ENCODE measurements at regions not wholly inside any gene's neighbourhood (a gene's known extent, or its start where the extent isn't known, plus 50 kb on each side); places are given as distances from the start of the nearest gene placed in this dataset.
"Not testable (repeated sequence)": the region's sequence is repeated elsewhere in the genome, so short reads cannot be mapped to it uniquely, and the experiment has no call there.

DNA sequence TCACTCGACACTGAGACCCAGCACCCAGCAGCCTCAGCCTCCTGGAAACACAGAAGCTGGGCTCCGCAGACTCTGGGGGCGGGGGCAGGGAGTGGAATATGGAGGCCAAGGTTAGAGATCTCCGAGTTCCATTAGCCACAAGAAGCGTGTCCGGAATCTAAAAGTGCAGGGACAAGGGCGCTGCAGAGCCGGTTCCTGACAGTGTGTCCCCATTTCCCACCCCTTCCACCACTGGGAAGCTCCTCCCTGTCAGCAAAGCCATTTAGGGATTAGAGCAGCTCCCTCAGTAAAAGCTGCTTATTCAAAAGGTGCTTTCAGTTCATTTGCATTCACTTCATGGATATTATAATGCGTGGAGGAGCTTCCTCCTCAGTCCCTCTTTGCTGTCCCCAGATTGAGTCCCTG, 74.1 kb upstream of the HSPA9 start:
- no peak for DNase-seq (ENCODE audit: low spot score)
- FAIRE-seq, result no peak

DNA sequence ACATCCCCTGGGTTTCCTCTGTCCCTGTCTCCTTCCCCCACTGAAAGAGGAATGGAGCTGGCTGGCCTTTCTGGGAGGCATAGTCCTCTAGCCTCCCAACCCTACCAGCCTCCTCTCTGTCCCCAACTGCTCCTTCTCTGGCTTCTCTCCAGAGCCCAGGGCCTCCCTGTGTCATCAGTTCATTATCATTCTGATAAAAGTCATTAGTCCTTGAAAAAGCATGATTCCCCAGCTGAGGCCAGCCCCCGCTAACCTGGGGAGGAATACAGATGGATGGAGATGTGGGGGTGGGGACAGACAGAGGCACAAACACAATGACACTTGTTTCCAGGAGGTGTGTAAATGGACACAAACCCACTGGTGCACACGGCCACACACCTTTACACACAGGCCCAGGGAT, 73.6 kb upstream of the HSPA9 start:
- FAIRE-seq (no peak), DNase-seq (ENCODE audit: low spot score) (no peak)

DNA sequence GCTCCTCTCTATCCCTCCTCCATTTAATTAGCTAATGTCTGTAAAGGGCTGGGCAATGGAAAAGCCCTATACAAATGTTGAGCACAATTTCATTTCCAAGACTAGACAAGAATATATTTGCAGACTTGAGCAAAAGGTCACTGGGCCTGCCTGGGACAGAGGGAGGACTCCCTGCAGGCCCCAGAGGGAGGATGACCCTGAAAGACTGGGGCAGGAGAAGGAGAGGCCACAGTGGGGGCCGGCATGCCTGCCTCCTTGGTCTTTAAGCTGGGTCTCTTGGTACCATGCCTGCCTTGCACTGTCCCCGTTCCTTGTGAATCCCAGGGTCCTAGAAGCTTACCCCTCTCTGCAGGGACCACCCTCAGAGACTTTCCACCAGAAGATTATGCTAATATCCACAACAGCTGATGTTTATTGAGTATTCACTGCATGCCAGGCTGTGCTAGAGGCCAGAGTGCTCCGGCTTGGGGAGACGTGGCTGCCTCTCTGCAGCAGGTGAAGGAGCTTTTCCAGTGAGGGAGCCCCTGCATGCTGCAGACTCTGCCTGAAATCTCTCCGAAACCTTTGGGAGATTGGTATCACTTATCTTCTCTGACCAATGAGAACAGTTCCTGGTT, 72.7 kb upstream of the HSPA9 start:
- no peak for DNase-seq (ENCODE audit: low spot score)
- no peak for FAIRE-seq

DNA sequence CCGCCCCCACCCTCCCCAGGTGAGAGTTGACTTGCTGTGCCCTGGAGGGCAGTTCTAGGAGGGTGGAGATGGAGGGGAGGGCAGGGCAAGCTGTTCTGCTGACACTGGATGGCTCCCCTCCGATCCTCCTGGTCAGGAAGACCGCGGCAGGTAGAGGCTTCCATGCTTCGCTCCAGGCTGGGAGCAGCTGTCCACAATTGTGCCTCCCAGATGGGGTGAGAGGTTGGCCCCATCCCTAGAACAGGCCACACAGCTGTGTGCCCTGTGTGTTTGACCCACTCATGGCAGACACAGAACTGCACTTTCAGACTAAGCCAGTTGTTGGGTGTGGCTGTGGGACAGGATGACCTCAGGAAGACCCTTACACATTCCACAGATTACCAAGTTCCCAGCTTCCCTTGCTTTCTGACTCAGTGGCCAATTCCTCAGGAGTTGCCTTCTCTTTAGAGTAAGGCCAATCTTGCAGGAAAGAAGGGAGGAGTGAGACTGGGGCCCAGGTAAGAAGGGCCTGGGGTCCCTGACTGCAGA, 72.1 kb upstream of the HSPA9 start:
- FAIRE-seq, result no peak
- DNase-seq (ENCODE audit: low spot score), result no peak

DNA sequence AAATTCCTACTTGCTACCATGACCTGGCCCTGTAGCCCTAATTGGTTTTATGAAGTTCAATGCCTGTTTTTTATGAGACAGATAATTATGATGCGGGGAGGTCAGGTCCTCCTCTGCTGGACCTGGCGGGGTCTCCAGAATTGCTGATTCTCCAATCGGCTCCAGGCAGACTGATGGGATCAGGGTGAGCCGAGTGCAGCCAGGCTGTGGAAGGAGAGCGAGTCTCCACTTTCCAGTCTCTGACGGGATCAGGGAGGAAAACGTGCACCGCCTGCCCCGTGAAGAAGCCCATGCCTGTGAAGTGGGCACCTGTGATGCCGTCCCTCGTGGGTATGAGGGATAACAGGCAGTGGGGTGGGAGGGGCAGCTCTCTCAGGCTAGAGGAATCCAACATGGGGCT, 71.5 kb upstream of the HSPA9 start:
- no peak for FAIRE-seq
- DNase-seq (ENCODE audit: low spot score), result no peak

DNA sequence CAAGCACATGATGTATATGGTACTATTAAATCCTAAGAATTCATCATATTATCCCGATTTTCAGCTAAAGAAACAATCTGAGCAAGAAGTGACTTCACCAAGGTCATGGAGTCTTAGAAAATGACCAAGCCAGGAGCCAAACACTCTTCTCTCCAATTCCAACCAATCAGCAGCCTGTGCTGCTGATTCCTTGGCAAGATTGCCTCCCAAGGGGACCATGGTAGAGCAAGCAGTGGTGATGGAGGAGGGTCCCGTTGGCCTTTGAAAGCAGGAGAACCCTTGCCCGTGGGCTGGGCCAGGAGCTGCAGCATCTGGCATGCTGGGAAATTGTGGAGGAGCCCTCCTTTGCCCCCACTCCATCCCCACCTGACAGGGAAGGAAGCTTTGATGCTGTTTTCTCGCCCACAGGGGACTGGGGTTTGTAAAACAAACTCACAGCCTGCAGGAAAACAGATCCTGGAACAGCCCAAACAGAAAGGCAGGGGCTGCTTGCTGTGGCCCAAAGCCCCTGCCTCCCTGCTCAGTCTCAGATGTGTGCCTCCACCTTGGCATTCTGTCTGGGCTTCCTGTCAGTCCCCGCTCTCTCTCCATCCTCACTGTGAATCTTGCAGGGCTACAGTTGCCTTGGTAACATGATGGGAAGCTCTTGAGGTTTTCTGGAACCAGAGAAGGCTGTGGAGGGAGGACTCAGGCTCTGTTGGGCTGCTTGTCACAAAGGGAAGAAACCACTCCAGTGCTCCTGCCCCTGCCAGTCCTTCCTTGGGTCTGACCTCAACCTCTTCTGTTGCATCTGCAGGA, 70.8 kb upstream of the HSPA9 start:
- FAIRE-seq, result no peak
- no peak for DNase-seq (ENCODE audit: low spot score)

DNA sequence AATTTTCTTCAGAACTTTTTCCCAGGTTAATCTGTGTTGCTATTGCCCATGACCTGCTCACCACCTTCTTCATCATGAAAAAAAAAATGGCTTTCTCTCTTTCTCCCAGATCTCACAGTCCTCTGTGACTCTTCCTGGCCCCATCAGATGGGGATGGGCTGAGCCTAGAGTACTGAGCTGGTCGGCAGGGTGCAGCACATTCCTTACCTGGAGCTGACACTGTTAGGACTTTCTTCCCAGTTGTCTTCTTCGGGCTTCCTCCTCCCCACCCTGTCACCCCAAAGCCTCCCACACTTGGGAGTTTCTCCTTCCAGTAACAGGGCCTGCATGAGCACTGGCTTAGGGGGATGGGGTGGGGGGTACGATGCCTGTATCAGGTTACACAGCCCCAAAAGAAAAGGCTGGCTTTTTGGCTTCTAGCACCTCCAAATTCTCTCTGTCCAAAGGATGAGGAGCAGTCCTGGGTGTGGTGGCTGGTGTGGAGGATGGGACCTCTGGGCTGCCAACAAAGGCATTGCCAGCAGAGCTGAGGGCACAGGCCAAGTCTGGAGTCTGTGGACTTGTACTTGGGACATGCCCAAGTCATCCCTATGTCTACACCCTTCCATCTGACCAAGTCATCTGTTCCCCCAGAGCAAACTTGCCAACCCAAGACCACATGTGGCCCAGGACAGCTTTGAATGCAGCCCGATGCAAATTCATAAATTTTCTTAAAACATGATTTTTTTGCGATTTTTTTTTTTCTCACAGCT, 68.0 kb upstream of the HSPA9 start:
- FAIRE-seq, result no peak
- no peak for DNase-seq (ENCODE audit: low spot score)

DNA sequence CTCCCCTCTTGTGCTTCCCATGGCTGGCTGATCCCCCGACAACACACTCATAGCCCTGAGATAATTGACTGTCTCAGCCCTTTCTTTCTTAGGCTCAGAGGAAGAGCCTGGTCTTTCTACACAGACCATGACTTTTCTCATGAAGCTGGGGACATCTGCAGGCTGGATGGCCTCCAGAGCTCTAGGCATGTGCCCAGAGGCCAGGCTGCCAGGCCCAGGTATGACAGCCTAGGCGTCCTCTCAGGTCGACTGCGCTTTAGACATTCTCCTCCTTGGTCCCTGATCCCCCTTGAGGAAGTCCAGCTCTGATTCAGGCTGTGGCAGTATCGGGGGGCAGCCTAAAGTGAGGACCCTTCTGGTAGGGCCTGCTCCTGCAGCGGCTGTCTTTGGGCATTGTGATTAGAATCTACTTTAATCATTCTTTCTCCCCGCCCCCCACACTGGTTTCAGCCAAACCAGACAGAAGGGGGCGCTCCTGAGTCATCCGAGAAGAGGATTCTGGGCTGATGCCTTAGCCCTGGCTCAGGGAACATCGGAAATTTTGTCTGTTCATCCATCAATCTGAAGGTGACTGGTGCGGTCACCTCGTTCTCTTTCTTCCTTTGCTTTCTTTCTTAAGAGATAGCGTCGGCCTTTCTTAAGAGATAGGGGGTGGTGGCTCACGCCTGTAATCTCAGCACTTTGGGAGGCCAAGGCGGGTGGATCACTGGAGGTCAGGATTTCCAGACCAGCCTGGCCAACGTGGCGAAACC, 66.5 kb upstream of the HSPA9 start:
- DNase-seq (ENCODE audit: low spot score) (peak; percentile 54), FAIRE-seq (no peak)

DNA sequence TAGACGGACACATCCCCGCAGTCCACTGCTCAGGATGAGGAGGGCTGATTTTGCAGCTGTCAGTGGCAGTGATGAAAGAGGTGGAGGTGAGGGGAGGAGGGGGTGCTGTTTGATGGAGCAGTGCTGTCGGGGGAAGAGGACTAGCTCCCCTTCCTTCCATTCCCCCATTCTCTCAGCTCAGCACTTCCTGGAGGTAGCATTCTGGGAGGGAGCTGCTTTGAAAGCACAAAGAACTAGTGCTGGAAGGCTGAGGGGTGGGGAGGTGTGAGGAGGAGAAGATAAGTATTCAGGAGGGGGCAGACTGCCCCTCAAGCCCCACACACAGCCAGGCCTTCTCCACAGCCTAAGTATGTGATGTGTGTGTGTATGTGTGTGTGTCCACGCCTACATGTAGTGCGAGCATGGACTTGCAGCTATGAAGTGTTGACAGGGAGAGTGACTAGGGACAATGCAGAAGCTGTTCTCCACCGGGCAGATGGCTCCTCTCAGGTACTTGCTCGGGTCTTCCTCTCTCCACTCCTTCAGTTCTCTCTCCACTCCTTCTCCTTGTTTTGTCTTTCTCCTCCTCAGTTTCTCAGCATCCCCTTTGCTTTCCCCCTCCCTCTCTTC, 65.5 kb upstream of the HSPA9 start:
- FAIRE-seq, result no peak

DNA sequence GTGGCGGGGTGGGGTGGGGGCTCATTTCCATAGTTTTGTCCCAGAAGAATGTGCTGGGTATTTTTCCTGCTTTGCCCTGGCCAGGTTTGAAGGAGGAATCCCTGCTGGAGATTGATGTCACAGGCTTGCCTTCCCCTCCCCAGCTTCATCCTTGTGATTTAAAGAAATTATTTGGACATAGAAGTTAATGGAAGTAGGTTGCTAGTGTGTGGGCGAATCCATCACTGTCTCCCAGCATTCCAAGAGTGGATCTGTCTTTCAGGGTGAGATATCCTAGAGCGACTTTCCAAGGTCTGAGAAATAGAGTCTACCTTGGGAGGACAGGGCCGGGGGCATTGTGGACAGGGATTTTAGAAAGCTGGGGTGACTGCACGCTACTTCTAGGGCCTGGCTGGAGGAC, 64.9 kb upstream of the HSPA9 start:
- FAIRE-seq, result no peak

More for the DNA sequence above, 65.5 kb upstream of the HSPA9 start:
- no peak for DNase-seq (ENCODE audit: low spot score)

DNA sequence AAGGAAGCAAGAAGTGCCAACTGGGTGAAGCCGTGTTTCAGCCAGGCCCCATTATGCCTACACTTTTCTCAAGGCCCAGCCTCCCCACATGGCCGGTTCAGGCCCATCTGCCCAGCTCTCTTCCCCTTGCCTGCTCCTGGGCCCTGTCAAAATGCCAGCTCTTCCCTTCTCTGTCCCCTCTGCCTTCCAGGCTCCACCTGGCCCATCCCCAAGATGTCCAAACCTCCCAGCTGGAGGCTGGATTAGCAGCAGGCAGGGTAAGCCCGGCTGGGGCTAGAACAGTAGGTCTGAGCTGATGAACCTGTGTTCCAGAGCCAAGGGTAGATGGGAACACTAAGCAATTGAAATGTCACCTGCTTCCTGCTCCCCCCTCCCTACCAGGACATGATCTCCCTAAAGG, 64.1 kb upstream of the HSPA9 start:
- FAIRE-seq (no peak), DNase-seq (ENCODE audit: low spot score) (no peak)

More for the DNA sequence above, 64.9 kb upstream of the HSPA9 start:
- no peak for DNase-seq (ENCODE audit: low spot score)

DNA sequence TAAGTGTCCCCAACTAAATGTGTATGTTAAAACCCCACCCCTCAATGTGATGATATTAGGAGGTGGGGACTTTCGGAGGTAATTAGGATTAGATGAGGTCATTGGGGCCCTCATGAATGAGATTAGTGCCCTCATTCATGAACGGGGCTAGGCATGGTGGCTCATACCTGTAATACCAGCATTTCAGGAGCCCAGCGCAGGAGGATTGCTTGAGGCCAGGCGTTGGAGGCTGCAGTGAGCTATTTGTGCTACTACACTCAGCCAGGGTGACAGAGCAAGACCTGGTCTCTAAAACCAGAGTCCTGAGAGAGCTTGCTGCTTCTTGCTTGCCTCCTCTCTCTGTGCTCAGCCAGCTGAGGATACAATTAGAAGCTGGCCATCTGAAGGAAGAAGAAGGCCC, 62.1 kb upstream of the HSPA9 start:
- DNase-seq (ENCODE audit: low spot score) (no peak), FAIRE-seq (no peak)

DNA sequence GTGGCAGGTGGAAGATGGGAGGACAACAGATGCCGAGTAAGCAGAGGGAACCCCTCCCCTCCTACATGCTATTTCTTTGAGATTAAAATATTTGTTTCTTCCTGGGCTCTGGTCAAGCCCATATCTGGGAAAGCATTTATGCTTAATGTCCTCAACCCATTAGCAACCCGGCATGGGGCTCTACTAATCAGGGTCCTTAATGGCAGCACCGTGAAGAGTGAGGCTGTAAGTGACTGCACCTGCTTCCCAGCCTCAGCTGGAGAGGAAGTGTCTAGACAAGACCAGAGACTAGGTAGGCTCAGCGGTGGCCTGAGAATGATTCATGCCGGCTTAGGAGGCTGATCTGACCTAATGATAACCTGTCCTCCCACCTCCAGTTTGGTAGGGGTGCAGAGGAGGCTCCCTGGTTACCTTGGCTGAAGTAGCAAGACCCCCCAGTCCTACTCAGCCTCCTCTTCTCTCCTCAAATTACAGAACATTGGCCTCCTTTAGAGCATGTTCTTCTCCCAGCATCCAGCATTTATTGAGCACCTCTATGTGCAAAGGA, 61.3 kb upstream of the HSPA9 start:
- no peak for FAIRE-seq
- no peak for DNase-seq (ENCODE audit: low spot score)

DNA sequence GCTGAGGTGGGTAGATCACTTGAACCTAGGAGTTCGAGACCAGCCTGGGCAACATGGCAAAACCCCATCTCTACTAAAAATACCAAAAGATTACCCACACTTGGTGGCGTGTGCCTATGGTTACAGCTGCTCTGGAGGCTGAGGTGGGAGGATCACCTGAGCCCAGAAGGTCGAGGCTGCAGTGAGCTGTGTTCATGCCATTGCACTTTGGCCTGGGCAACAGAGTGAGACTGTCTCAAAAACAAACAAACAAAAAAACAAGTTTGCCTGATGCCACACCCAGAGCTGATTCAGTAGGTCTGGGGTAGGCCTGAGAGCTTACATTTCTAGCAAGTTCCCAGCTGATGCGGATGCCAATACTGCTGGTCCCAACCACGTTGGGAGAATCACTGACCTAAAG, 60.5 kb upstream of the HSPA9 start:
- FAIRE-seq (no peak), DNase-seq (ENCODE audit: low spot score) (no peak)

DNA sequence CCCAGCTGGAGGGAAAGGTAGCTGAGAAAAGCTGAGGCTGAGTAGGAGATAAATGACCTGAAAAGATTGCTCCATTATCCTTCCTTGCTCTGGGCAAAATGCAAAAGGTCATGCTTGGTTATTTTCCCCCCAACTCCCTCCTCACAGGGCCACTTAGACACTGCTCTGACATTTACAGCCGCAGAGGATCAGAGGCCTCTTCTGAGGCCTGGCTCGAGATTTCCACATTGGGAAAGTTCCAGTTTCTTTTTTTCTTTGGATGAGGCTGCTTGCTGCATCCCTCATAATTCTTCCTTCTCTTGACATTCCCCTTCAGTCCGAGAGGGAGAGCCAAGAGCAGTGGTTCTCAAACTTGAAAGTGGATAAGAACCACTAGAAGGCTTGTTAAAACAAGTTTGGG, 60.1 kb upstream of the HSPA9 start:
- FAIRE-seq (no peak), DNase-seq (ENCODE audit: low spot score) (no peak)

DNA sequence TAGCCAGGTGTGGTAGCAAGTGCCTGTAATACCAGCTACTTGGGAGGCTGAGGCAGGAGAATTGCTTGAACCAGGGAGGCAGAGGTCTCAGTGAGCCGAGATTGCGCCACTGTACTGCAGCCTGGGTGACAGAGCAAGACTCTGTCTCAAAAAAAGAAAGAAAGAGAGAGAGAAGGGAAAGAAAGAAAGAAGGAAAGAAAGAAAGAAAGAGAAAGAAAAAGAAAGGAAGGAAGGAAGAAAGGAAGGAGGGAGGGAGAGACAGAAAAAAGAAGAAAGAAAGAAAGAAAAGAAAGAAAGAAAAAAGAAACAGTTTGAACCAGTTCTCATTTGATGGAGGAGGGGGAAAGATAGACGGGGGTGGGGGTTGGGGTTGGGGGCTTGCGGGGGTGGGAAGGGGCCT, 59.6 kb upstream of the HSPA9 start:
- not testable (repeated sequence) for FAIRE-seq; DNase-seq (ENCODE audit: low spot score)

DNA sequence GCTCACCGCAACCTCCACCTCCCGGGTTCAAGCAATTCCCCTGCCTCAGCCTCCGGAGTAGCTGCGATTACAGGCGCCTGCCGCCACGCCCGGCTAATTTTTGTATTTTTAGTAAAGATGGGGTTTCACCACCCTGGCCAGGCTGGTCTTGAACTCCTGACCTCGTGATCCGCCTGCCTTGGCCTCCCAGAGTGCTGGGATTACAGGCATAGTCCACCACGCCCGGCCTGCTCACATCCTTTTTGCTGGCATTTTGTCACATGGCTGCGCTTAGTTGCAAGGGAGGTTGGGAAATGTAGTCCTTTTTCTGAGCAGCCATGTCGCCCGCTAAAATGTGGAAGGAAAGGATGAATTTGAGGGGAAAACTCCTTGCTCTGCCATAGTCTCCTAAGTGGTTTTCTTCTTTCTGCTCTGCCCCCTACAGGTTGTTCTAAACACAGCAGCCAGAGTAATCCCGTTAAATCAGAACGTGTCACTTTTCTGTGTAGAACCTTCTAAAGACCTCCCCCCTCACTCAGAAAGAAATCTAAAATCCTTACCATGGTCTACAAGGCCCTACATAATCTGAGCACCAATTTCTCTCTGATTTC, 57.8 kb upstream of the HSPA9 start:
- DNase-seq (ENCODE audit: low spot score), result no peak
- no peak for FAIRE-seq

DNA sequence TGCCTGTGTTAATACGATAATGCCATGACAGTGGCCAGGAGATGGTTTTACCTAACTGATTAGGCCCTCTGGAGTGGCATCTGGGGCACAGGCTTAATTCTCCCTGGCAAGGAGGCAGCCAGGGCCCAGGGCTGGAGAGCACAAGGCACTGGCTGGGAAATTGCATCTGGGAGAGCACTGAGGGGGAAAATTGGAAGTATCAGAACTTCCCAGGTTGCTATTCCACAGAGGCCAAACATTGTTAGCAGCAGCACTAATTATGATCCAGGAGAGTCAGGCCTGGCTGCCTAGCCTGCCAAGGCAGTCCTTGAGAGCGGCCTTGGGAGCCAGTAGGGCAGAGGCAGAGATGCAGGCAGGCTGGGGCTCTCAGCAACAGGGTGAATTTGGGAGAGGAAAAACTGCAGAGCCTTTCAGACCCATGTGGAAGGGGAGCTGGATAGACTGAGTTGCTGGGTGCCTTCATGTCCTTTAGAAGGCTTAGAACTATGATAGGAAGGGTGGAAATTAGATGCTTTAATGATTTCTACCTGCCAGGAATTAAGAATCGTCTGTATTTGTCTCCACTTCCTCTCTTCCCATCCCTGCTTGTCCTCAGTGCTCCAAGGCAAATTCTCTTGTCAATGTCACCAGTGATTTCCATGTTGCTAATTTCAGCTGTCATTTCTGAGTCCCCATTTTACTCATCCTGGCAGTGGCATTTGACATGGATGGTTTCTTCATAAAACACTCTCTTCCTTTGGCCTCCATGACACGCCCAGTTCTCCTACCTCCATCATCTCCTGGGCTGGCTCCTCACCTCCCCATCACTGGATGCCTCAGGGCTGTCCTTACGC, 56.1 kb upstream of the HSPA9 start:
- DNase-seq (ENCODE audit: low spot score) (no peak), FAIRE-seq (no peak)

DNA sequence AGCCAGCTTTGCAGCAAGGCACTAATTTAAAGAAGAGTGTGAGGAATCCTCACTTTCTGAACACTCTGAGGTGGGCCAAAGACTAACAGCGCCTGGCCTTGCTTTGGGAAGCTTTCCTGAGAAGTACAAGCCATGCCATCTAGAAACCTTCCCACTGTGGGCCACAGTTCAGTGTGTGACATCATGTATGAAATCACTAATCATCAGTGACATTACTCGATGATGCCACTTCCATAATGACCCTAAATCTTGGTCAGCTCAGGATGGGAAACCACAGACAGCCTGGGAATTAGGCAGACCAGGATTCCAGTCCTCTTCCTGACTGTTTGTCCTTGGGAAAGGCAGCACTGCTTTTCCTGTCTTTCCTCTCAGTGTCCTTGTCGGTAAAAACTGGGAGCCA, 54.2 kb upstream of the HSPA9 start:
- FAIRE-seq, result no peak
- no peak for DNase-seq (ENCODE audit: low spot score)
